ENCODE measurements at regions not wholly inside any gene's neighbourhood (a gene's known extent, or its start where the extent isn't known, plus 50 kb on each side); places are given as distances from the start of the nearest gene placed in this dataset.
A peak's percentile ranks its signal among the peaks of the same experiment; 100 is the strongest.

- H3K27ac ChIP-seq: no peak overlapping the region
- intact Hi-C loops (cut with DNase I): no loop called here
- no peaks in the 10 kb centered on the region for H3K36me3 ChIP-seq (replicated peaks in 1 of 2; ENCODE audit: insufficient read depth in 1 of 2, low read depth in 2 of 2)
- no peak for ATAC-seq
- peak in 1 of 4 donors; percentile 8 for DNase-seq
- H3K27me3 ChIP-seq: no peaks in the 10 kb centered on the region
- 83 to 88% methylated on average over 4 of the region's 4 CpGs for WGBS, 2 donors
- H3K4me1 ChIP-seq: no peaks in the 10 kb centered on the region
- H3K9me3 ChIP-seq: no peaks in the 10 kb centered on the region
- no peak for TF ChIP-seq POLR2A (IDR thresholded peaks at IDR 0.05)
- TF ChIP-seq CTCF (IDR thresholded peaks at IDR 0.05): no peak
- H3K4me3 ChIP-seq: no peak overlapping the region
Measured at GRCh38 chr4:137700751-137701150, 168.5 kb upstream of the PCDH18 start.

- Histone ChIP-seq H3K36me3 (replicated peaks in 1 of 2; ENCODE audit: insufficient read depth in 1 of 2, low read depth in 2 of 2) (no peaks in the 10 kb centered on the region), H3K27ac (no peak overlapping the region), H3K4me1 (no peaks in the 10 kb centered on the region), H3K9me3 (no peaks in the 10 kb centered on the region), H3K27me3 (no peaks in the 10 kb centered on the region), H3K4me3 (no peak overlapping the region)
- no peak for ATAC-seq
- WGBS, 2 donors: 45 to 52% methylated on average over 1 of the region's 1 CpG
- no peak for DNase-seq
- intact Hi-C loops (cut with DNase I): no loop called here
- TF ChIP-seq POLR2A (IDR thresholded peaks at IDR 0.05): no peak
Measured at GRCh38 chr4:137700072-137700471, 167.8 kb upstream of the PCDH18 start.

- H3K27ac ChIP-seq: no peak overlapping the region
- intact Hi-C loops (cut with DNase I): no loop called here
- no peak for ATAC-seq
- H3K9me3 ChIP-seq: no peaks in the 10 kb centered on the region
- H3K27me3 ChIP-seq: no peaks in the 10 kb centered on the region
- H3K36me3 ChIP-seq (replicated peaks in 1 of 2; ENCODE audit: insufficient read depth in 1 of 2, low read depth in 2 of 2): no peaks in the 10 kb centered on the region
- no peak for DNase-seq
- TF ChIP-seq CTCF (IDR thresholded peaks at IDR 0.05): no peak
- TF ChIP-seq POLR2A (IDR thresholded peaks at IDR 0.05): no peak
- H3K4me3 ChIP-seq: no peak overlapping the region
- H3K4me1 ChIP-seq: no peaks in the 10 kb centered on the region
- WGBS, 2 donors: 79 to 85% methylated on average over 1 of the region's 1 CpG
Measured at GRCh38 chr4:137694138-137694537, 161.8 kb upstream of the PCDH18 start.

DNA sequence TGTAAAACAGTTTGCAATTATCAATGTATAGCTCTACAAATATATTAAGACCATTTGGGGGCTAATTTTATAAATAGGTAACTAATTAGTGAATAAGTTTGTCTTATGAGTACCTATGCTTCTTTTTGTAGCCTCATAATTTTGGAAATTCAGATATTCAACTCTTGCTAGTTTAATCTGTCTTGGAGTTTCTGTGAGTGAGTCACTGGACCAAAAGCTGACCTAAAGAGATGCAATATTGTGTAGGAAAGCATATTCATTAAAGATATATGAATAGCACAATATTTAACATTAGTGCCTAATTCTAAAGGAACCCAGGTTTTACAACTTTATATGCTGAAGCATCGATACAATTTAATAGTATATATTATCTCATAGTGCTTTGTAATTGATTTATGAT is 161.3 kb upstream of the PCDH18 start:
- intact Hi-C loops (cut with DNase I): no loop called here
- no peaks in the 10 kb centered on the region for H3K4me1 ChIP-seq
- no peaks in the 10 kb centered on the region for H3K36me3 ChIP-seq (replicated peaks in 1 of 2; ENCODE audit: insufficient read depth in 1 of 2, low read depth in 2 of 2)
- no peaks in the 10 kb centered on the region for H3K27me3 ChIP-seq
- DNase-seq (no peak), ATAC-seq (no peak)
- TF ChIP-seq CTCF (IDR thresholded peaks at IDR 0.05) (no peak), POLR2A (IDR thresholded peaks at IDR 0.05) (no peak)
- no peaks in the 10 kb centered on the region for H3K9me3 ChIP-seq
- H3K27ac ChIP-seq: no peak overlapping the region
- no peak overlapping the region for H3K4me3 ChIP-seq
- 85 to 93% methylated on average over 1 of the region's 1 CpG for WGBS, 2 donors

GRCh38 chr4:137692205-137692604 is 159.9 kb upstream of the PCDH18 start:
- intact Hi-C loops (cut with DNase I): no loop called here
- no peak overlapping the region for H3K27ac ChIP-seq
- no peak overlapping the region for H3K4me3 ChIP-seq
- no peaks in the 10 kb centered on the region for H3K9me3 ChIP-seq
- DNase-seq (no peak), ATAC-seq (no peak)
- H3K4me1 ChIP-seq: no peaks in the 10 kb centered on the region
- no peak for TF ChIP-seq POLR2A (IDR thresholded peaks at IDR 0.05)
- TF ChIP-seq CTCF (IDR thresholded peaks at IDR 0.05): no peak
- H3K27me3 ChIP-seq: no peaks in the 10 kb centered on the region
- no peaks in the 10 kb centered on the region for H3K36me3 ChIP-seq (replicated peaks in 1 of 2; ENCODE audit: insufficient read depth in 1 of 2, low read depth in 2 of 2)

Data from body of pancreas (tissue), 4 donors.